Progenitor cell of endocrine pancreas (in vitro differentiated cells): ENCODE measurements at regions not wholly inside any gene's neighbourhood (a gene's known extent, or its start where the extent isn't known, plus 50 kb on each side); places are given as distances from the start of the nearest gene placed in this dataset.
"Not testable (repeated sequence)": the region's sequence is repeated elsewhere in the genome, so short reads cannot be mapped to it uniquely, and the experiment has no call there.

ENCODE experiments used
- DNase-seq: peaks from one replicate; pipeline ENCODE4 v3.0.0; 2021; ENCODE audit warnings: low spot score; ENCODE audit not compliant: unreplicated experiment
- H3K27ac Mint-ChIP-seq: 2 replicates; pipeline ENCODE4 v1.8.0; 2021; ENCODE audit warnings: mild to moderate bottlenecking, moderate library complexity, mixed read lengths
- H3K27me3 Mint-ChIP-seq: 2 replicates; pipeline ENCODE4 v1.8.0; 2021; ENCODE audit warnings: mixed read lengths
- H3K36me3 Mint-ChIP-seq: 2 replicates; pipeline ENCODE4 v1.8.0; 2022; ENCODE audit warnings: mixed read lengths; ENCODE audit not compliant: insufficient read depth
- H3K4me1 Mint-ChIP-seq: 2 replicates; pipeline ENCODE4 v1.8.0; 2021; ENCODE audit warnings: low read depth, mixed read lengths
- H3K4me3 Mint-ChIP-seq: 2 replicates; pipeline ENCODE4 v1.8.0; 2021; ENCODE audit warnings: low read depth, mild to moderate bottlenecking, moderate library complexity, mixed read lengths
- H3K9me3 Mint-ChIP-seq: 2 replicates; pipeline ENCODE4 v1.8.0; 2021; ENCODE audit warnings: low read depth, mixed read lengths
- TF ChIP-seq, protein P1 (sequence below): fragments of 200-600 bp; sonication (generic); IDR thresholded peaks from one replicate; pipeline ENCODE4 v1.5.0; 2021; ENCODE audit warnings: antibody characterized with exemption, mild to moderate bottlenecking; ENCODE audit not compliant: unreplicated experiment

DNA sequence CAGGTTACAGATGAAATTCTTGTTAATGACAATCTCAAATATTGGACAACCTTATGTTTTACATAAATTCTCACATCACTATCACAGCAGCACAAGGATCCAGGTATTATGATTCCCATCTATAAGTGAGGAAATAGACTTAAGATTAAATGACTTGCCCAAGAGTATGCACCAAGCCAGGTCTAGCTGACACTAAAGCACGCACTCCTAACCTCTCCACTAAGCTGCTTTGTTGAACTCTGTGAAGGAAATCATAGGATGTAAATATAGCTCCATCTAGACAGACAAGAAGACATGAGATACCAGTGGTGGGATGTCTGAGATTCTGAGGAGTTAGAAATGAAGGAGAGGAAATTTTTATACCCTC lies 87.9 kb downstream of the PHLDA1 start:
- DNase-seq: no peak
- Mint-ChIP-seq H3K27ac (peak overlapping the region; percentile 89), H3K36me3 (peaks cover 3% of the 10 kb centered on the region), H3K27me3 (no peaks in the 10 kb centered on the region), H3K4me3 (no peak overlapping the region), H3K4me1 (peaks cover 9% of the 10 kb centered on the region), H3K9me3 (peaks cover 3% of the 10 kb centered on the region)
- TF ChIP-seq, protein P1, sequence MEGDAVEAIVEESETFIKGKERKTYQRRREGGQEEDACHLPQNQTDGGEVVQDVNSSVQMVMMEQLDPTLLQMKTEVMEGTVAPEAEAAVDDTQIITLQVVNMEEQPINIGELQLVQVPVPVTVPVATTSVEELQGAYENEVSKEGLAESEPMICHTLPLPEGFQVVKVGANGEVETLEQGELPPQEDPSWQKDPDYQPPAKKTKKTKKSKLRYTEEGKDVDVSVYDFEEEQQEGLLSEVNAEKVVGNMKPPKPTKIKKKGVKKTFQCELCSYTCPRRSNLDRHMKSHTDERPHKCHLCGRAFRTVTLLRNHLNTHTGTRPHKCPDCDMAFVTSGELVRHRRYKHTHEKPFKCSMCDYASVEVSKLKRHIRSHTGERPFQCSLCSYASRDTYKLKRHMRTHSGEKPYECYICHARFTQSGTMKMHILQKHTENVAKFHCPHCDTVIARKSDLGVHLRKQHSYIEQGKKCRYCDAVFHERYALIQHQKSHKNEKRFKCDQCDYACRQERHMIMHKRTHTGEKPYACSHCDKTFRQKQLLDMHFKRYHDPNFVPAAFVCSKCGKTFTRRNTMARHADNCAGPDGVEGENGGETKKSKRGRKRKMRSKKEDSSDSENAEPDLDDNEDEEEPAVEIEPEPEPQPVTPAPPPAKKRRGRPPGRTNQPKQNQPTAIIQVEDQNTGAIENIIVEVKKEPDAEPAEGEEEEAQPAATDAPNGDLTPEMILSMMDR: no peak

DNA sequence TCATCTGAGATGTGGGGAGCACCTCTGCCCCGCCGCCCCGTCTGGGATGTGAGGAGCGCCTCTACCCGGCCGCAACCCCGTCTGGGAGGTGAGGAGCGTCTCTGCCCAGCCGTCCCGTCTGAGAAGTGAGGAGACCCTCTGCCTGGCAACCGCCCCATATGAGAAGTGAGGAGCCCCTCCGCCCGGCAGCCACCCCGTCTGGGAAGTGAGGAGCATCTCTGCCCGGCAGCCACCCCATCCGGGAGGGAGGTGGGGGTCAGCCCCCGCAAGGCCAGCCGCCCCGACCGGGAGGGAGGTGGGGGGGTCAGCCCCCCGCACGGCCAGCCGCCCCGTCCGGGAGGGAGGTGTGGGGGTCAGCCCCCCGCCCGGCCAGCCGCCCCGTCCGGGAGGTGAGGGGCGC lies 89.9 kb downstream of the PHLDA1 start:
- H3K4me1 Mint-ChIP-seq, H3K27ac Mint-ChIP-seq, H3K4me3 Mint-ChIP-seq, H3K27me3 Mint-ChIP-seq, H3K36me3 Mint-ChIP-seq, H3K9me3 Mint-ChIP-seq, DNase-seq: not testable (repeated sequence)

DNA sequence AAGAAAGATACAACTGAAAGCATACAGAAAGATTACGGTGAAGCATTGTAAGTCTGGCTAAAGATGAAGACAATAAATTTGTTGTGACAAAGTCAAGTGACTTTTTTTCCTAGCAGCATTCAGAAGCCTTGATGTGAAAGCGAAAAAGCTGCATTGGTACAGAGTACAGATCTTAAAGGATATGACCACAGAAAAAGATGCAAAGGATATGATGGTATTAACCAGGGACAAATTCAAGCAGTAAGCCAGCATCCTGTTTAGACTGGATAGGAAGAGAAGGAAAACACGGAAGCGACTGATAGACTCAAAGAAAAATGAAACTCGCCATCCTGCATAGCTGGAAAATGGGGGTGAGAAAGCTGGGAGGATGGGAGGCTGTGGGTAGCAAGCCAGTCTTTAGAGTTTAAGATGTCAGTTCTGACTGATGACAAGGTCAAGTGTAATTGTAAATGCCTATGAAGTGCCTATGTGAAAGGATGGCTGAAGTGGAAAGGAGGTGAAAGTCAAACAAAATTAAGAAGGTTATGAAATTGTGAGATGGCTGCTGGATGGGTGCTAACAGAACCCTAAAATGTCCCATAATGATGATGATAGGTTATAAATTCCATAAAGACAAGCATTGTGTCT lies 92.4 kb downstream of the PHLDA1 start:
- Mint-ChIP-seq H3K27me3 (no peaks in the 10 kb centered on the region), H3K4me1 (peaks cover 11% of the 10 kb centered on the region), H3K36me3 (peaks cover 3% of the 10 kb centered on the region), H3K9me3 (peaks cover 3% of the 10 kb centered on the region), H3K4me3 (no peak overlapping the region), H3K27ac (no peak overlapping the region)
- TF ChIP-seq, protein P1: no peak
- DNase-seq: no peak

DNA sequence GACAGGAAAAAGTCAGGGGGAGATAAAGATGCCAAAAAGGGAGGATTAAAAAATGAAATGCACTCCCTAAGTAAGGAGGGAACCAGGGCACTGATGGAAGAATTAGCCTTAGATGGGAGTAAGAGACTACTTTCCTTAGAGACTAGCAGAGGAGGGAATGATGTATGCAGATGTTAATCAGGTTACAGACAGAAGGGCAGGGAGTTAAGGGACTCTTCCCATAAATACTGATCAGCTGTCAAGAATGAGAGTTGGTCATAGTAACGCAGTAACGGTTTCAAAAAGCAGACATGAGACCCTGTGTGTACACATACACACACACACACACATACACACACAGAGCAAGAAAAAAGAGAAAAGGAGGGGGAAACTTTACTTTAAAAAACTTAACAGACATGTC lies 93.4 kb downstream of the PHLDA1 start:
- TF ChIP-seq, protein P1: no peak
- no peaks in the 10 kb centered on the region for H3K27me3 Mint-ChIP-seq
- peaks cover 3% of the 10 kb centered on the region for H3K9me3 Mint-ChIP-seq
- H3K27ac Mint-ChIP-seq: no peak overlapping the region
- no peak for DNase-seq
- H3K36me3 Mint-ChIP-seq: peaks cover 1% of the 10 kb centered on the region
- H3K4me3 Mint-ChIP-seq: no peak overlapping the region
- peaks cover 8% of the 10 kb centered on the region for H3K4me1 Mint-ChIP-seq

DNA sequence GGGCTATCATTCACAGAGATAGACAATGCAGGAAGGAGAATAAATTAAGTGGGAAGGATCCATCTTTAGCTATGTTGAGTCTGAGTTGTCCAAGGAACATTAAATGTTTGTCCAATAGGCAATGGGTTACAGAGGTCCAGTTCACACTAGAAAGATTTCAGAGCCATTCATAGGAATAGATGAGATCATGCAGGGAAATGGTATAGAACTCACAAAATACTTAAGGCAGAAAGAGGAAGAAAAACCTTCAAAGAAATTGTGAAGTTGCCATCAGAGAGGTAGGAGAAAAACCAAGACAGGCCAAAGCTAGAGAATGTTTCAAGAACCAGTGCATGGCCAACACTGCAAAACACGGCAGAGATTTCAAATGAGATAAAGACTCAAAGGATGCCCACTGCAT lies 94.1 kb downstream of the PHLDA1 start:
- DNase-seq: no peak
- TF ChIP-seq, protein P1: no peak
- Mint-ChIP-seq H3K9me3 (peaks cover 3% of the 10 kb centered on the region), H3K36me3 (peaks cover 1% of the 10 kb centered on the region), H3K27me3 (no peaks in the 10 kb centered on the region), H3K27ac (no peak overlapping the region), H3K4me1 (peaks cover 10% of the 10 kb centered on the region), H3K4me3 (no peak overlapping the region)

DNA sequence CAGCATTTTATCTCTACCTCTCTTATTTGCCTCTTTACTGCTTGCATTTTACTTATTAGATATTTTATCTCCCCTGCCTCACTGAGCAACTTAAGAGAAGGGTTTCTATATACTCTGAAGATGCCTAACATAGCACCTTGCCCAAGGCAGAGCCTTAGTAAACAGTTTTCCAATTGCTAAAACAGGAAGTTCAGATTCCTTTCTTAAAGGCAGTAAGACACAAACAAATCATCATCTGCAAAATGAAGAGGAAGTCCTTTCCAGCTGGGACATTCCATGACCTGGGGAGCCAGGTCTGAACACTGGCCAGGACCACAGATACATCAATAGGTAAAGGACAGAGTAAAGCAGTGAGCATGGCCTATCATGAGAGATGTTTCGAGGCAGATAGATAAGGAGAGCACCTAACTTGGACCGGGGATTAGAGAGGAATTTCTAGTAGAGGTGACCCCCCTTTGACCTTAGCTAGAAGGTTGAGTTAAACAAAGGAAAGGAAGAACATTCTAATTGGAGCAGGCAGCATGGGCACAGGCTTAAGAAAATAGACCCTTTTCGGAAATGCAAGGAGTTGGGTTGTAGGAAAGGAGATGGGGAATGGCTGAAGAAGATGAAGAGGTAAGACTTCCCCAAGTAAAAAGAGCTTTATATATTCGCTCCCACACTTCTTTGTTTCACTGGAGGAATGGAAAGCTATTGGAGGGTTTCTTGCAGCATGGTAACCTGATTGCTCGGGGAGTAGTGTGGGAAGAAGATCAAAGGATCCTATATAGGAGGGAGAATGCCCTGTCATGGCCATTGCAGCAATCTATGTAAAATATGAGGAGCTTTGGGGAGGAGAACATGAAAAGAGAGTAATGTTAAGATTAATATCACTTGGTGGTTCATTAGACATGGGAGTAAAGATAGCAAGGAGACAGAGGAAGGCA lies 94.8 kb downstream of the PHLDA1 start:
- TF ChIP-seq, protein P1: no peak
- H3K36me3 Mint-ChIP-seq: peaks cover 1% of the 10 kb centered on the region
- H3K9me3 Mint-ChIP-seq: peaks cover 3% of the 10 kb centered on the region
- DNase-seq: no peak
- H3K4me1 Mint-ChIP-seq: peaks cover 14% of the 10 kb centered on the region
- H3K4me3 Mint-ChIP-seq: no peak overlapping the region
- H3K27ac Mint-ChIP-seq: no peak overlapping the region
- no peaks in the 10 kb centered on the region for H3K27me3 Mint-ChIP-seq
